Astrocyte of the cerebellum (primary cell): ENCODE measurements at regions not wholly inside any gene's neighbourhood (a gene's known extent, or its start where the extent isn't known, plus 50 kb on each side); places are given as distances from the start of the nearest gene placed in this dataset.

Source experiments
- DNase-seq: peaks from one replicate; pipeline ENCODE4 v3.0.0-alpha.2; 2011; ENCODE audit warnings: low read depth
- H3K4me3 ChIP-seq: 2 replicates; pipeline ENCODE4 v1.5.1; 2011; ENCODE audit warnings: mild to moderate bottlenecking, low read depth, low read length, moderate library complexity
- in situ Hi-C: cut with HindIII; loops from 2 replicates; pipeline ENCODE4 v1.10.0; 2017; ENCODE audit warnings: low sequenced_read_pairs
- TF ChIP-seq, protein P1 (sequence below): IDR thresholded peaks from 2 replicates; pipeline ENCODE4 v1.5.1; 2012; ENCODE audit warnings: low read length, low read depth, moderate library complexity, mild to moderate bottlenecking; ENCODE audit errors: missing control alignments

DNA sequence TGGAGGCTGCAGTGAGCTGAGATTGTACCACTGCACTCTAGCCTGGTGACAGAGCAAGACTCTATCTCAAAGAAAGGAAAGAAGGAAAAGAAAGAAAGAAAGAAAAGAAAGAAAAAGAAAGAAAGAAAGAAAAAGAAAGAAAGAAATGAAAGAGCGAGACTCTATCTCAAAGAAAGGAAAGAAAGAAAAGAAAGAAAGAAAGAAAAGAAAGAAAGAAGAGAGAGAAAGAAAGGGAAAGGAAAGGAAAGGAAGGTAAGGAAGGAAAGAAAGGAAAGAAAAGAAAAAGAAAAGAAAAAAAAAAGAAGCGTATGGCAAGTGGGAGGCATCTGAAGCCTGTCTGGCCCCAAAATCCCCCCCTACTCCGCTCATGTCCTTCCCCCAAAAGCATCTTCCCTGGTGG, 182.3 kb upstream of the MSX2 start:
- no peak overlapping the region for H3K4me3 ChIP-seq
- DNase-seq = no peak
- TF ChIP-seq, protein P1, sequence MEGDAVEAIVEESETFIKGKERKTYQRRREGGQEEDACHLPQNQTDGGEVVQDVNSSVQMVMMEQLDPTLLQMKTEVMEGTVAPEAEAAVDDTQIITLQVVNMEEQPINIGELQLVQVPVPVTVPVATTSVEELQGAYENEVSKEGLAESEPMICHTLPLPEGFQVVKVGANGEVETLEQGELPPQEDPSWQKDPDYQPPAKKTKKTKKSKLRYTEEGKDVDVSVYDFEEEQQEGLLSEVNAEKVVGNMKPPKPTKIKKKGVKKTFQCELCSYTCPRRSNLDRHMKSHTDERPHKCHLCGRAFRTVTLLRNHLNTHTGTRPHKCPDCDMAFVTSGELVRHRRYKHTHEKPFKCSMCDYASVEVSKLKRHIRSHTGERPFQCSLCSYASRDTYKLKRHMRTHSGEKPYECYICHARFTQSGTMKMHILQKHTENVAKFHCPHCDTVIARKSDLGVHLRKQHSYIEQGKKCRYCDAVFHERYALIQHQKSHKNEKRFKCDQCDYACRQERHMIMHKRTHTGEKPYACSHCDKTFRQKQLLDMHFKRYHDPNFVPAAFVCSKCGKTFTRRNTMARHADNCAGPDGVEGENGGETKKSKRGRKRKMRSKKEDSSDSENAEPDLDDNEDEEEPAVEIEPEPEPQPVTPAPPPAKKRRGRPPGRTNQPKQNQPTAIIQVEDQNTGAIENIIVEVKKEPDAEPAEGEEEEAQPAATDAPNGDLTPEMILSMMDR = no peak
- in situ Hi-C loops = no loop called here

DNA sequence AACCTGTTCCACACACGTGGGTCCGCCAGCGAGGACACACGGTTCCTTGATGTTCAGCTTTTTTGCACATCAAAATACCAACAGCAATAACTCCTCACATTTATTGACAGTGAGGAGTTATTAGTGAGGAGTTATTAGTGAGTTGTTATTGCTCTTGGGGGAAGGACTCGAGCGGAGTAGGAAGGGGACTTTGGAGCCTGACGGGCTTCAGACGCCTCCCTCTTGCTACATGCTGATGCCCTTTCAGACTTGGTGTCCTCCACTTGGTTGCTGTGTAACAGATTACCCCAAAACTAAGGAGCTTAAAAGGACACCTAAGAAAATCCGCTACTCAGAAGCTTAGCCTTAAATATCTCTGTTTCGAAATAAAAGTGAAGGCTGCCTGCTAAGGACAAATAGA, 181.9 kb upstream of the MSX2 start:
- no peak overlapping the region for H3K4me3 ChIP-seq
- no peak for DNase-seq
- in situ Hi-C loops = no loop called here
- TF ChIP-seq, protein P1 = no peak

GRCh38 chr5:174545926-174546325, 178.5 kb upstream of the MSX2 start:
- H3K4me3 ChIP-seq = no peak overlapping the region
- TF ChIP-seq, protein P1 = no peak
- in situ Hi-C loops = no loop called here
- DNase-seq = no peak

GRCh38 chr5:174547814-174548213, 176.6 kb upstream of the MSX2 start:
- H3K4me3 ChIP-seq = no peak overlapping the region
- TF ChIP-seq, protein P1 = no peak
- in situ Hi-C loops = no loop called here
- DNase-seq = no peak

- DNase-seq = peak; percentile 60
- in situ Hi-C loops = no loop called here
- H3K4me3 ChIP-seq = no peak overlapping the region
- TF ChIP-seq, protein P1 = no peak
Measured at GRCh38 chr5:174549254-174549653, 175.1 kb upstream of the MSX2 start.

DNA sequence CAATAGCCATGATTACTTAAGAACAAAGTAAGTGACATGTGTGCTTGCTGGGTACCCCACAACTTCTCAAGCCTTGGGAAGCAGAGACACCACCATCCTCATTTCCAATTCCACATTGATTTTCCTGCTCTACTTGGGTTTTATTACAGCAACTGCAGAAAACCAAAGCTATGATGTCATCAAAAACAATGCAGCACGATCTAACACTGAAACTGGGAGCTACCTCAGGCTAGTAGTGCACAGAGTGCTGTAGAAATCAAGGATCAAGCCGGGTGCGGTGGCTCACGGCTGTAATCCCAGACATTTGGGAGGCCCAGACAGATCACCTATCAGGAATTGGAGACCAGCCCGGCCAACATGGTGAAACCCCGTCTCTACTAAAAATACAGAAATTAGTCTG, 174.4 kb upstream of the MSX2 start:
- TF ChIP-seq, protein P1 = no peak
- DNase-seq = no peak
- no peak overlapping the region for H3K4me3 ChIP-seq
- in situ Hi-C loops = no loop called here

DNA sequence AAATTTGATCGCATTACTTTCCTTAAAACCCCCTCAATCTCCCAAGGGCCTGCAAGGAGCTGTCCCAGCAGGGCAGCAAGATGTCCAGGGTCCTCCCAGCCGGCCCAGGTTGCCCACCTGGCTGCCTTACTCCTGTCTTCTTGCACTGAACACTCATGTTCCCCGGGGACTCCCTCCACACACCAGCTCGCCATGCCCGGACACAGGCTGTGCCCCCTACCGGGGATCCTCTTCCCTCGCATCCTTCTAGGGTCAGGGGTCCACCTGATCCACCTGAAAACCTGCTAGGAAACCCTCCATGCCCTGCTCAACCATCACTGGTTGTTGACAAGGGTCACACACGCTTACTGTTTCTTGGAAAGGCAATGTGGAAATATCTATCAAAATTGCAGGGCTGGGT, 172.0 kb upstream of the MSX2 start:
- no peak for DNase-seq
- TF ChIP-seq, protein P1 = no peak
- H3K4me3 ChIP-seq = no peak overlapping the region
- in situ Hi-C loops = no loop called here
